HG02678 (cell line): ENCODE measurements at regions not wholly inside any gene's neighbourhood (a gene's known extent, or its start where the extent isn't known, plus 50 kb on each side); places are given as distances from the start of the nearest gene placed in this dataset.
"Not testable (repeated sequence)": the region's sequence is repeated elsewhere in the genome, so short reads cannot be mapped to it uniquely, and the experiment has no call there.

Experiments
- ATAC-seq: cut with Tn5 transposase; IDR thresholded peaks from one replicate; pipeline ENCODE4 v1.9.1; 2021; ENCODE audit warnings: mild to moderate bottlenecking, moderate library complexity; ENCODE audit not compliant: unreplicated experiment

- not testable (repeated sequence) for ATAC-seq
Measured at GRCh38 chr16:16613212-16613611, 234.3 kb downstream of the NPIPA7 start.

- not testable (repeated sequence) for ATAC-seq
Measured at GRCh38 chr16:16614484-16614883, 235.5 kb downstream of the NPIPA7 start.

GRCh38 chr16:16618963-16619465 is 240.1 kb downstream of the NPIPA7 start:
- ATAC-seq, result not testable (repeated sequence)

GRCh38 chr16:16624367-16624766 is 245.4 kb downstream of the NPIPA7 start:
- not testable (repeated sequence) for ATAC-seq

DNA sequence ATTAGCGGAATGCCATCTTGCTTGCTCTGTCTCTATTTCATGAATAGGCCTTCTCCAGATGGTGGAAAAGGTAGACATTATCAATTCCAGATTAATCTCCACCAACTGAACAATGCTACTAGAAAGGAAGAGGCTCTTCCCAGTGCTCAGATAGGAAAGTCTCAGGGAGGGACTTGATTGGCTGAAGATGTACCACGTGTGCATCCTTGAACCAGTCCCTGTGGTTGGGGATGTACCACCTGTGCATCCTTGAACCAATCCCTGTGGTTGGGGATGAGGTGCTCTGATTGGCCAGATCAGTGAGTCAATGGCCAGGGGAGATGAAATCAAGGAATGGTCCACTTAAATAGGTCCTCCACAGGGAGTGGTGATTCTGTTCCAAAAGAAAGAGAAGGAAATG is 246.2 kb downstream of the NPIPA7 start:
- ATAC-seq, result not testable (repeated sequence)

- not testable (repeated sequence) for ATAC-seq
Measured at GRCh38 chr16:16627865-16628264, 248.9 kb downstream of the NPIPA7 start.

- ATAC-seq, result not testable (repeated sequence)
Measured at GRCh38 chr16:16638231-16638630, 259.3 kb downstream of the NPIPA7 start.

DNA sequence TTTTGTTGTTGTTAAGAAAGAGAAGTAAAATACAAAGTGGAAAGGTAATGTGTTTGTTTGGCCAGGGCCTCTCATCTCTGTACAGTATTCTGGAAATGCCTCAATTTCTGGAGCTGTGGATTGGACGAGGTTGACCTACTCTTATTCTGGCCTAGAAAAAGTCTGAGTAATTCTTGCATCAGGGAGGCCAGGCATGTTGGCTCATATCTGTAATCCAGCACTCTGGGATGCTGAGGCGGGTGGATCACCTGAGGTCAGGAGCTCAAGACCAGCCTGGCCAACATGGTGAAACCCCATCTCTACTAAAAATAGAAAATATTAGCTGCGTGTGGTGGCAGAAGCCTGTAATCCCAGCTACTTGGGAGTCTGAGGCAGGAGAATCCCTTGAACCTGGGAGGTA is 259.8 kb downstream of the NPIPA7 start:
- ATAC-seq, result not testable (repeated sequence)

DNA sequence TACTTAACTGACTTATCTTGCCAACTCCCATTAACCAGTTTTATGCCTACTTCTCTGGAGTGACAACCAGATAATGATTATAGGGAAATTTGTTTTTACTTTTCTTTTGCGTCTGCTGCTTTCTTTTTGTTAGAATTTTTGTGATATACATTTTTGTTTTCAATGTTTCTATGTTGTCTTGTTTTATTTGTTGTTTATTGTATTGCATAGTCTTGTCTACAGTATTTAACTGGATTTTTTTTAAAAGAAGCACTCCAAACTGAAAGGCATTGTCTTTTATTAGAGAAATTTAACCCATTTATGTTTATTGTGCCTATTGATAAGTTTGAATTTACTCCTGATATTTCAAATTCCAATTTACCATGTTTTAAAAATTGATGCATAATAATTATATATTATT is 264.9 kb downstream of the NPIPA7 start:
- ATAC-seq, result not testable (repeated sequence)

GRCh38 chr16:16648002-16648401 is 269.1 kb downstream of the NPIPA7 start:
- ATAC-seq, result not testable (repeated sequence)

DNA sequence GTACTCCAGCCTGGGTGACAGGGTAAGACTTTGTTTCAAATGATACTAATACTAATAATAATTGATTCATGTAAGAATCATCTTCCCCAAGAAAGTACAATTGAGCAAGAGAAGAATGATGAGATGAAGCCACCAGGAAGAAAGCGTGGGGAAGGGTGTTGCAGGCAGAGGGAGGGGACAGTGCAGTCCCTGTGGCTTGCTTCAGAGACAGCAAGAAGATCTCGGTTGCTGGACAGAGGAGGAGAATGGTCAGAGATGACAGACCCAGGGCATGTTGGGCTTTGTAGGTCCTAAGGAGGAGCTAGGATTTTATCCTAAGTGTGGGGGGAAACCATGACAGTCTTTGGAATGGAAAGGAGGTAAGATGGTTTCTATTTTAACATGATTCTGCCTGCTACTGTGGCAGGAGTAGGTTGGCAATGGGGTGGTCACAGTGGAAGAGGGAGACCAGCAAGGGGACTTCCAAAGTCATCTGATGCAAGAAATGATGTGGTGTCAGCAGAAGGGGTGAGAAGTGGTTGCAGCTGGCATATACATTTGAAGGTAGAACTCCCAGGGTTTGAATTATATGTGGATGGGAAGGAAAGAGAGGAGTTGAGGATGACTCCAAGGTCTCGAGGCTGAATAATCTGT is 293.4 kb downstream of the NPIPA7 start:
- ATAC-seq, result not testable (repeated sequence)

DNA sequence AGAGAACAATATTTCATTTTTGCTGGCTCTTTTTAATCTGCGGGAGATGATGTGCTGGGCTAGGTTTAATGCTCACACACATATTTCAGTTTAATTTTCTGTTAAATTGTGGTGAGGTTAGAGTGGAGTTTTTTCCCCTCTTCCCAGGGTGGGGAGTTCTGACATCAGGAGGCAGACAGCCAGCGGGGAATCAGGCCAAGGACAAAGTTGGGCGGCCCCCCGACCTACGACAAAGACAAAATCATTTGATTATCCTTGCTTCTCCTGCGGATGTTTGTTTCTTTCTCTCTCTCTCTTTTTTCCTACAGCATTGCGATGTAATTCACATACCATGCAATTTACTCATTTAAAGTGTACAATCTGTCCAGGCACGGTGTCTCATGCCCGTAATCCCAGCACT is 295.9 kb downstream of the NPIPA7 start:
- not testable (repeated sequence) for ATAC-seq

- ATAC-seq, result not testable (repeated sequence)
Measured at GRCh38 chr16:16721849-16722248, 342.9 kb downstream of the NPIPA7 start.

DNA sequence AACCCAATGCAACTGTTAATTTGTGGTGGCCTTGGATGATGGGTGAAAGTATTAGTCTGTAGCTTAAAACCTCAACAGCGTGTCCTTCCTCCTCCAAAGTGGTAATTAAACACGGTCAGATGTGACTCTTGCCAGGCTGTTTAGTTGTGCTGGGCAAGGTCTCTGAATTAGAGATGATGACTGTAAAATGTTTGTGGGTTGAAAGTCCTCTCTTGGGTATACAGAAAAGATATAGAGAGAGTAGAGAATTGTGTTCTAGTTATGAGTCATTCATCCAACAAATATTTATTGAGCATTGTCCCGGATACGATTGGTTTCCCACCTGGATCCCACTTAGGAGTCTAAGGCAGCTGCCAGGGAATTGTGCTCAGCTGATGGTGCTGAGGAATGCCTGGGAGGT is 343.7 kb downstream of the NPIPA7 start:
- not testable (repeated sequence) for ATAC-seq

DNA sequence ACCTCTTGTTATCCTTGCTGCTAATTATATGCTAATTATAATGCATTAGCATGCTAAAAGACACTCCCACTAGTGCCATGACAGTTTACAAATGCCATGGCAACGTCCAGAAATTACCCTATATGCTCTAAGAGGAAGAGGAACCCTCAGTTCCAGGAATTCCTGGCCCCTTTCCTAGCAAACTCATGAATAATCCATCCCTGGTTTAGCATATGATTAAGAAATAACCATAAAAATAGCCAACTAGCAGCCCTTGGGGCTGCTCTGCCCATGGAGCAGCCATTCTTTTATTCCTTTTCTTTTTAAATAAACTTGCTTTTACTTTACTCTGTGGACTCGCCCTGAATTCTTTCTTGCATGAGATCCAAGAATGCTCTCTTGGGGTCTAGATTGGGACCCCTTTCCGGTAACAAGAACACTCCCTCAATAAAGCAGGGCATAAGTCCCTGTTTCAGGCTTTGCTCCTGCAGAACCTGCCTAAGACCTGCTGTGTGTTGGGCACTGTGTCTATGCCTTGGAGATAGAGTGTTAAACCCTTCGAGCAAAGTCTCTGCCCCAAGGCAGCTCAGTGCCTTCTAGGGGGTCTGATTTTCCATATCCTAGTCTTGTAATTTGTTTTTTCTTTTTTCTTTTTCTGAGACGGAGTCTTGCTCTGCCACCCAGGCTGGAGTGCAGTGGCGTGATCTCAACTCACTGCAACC is 345.0 kb downstream of the NPIPA7 start:
- not testable (repeated sequence) for ATAC-seq

DNA sequence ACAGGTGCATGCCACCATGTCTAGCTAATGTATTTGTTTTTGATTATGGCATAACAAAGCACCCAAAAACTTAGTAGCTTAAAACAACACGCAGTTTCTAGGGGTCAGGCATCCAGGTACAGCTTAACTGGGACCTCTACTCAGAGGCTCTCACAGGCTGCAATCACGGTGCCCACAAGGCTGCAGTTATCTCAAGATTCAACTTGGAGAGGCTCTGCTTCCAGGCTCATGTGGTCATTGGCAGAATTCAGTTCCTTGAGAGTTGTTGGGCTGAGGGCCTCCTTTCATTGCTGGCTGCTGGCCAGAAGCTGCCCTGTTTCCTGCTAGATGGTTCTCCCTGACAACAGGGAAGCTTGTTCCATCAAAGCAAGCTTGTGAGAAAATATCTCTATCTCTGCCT is 348.1 kb downstream of the NPIPA7 start:
- not testable (repeated sequence) for ATAC-seq

DNA sequence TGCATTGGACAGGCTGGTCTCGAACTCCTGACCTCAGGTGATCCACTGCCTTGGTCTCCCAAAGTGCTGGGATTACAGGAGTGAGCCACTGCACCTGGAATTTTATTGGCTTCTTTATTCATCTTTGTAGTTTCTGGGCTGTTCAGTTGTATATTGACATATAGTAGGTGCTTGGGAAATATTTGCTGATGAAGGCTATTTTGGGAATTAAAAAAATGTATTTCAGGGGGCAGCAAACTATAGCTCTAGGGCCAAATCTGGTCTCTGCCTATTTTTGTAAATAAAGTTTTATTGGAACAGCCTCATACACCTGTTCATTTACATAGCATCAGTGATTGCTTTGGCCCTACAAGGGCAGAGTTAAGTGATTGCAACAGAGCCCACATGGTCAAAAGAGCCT is 363.6 kb downstream of the NPIPA7 start:
- ATAC-seq, result not testable (repeated sequence)

DNA sequence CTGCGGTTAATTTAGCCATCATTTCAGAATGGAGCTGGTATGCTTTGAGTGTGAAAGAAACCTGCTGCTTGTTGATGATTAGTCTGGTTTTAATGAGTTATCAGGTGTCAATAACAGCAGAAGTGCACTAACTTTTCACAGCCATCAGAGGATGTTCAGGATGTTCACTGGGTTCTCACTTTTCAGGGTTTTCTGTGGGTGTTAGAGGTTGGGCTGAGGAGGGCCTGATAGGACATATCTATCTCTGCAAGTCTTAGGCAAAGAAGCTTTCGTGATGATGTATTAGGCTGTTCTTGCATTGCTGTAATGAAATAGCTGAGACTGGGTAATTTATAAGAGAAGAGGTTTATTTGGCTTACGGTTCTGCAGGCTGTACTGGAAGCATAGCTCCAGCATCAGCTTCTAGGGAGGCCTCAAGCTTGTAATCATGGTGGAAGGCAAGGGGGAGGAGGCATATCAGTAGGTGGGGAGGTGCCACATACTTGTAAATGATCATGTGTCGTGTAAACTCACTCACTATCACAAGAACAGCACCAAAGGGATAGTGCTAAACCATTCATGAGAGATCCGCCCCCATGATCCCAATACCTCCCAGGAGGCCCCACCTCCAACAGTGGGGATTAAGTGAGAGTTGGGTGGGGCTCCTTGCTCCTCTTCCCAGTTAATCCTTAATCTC is 376.2 kb downstream of the NPIPA7 start:
- ATAC-seq, result not testable (repeated sequence)

DNA sequence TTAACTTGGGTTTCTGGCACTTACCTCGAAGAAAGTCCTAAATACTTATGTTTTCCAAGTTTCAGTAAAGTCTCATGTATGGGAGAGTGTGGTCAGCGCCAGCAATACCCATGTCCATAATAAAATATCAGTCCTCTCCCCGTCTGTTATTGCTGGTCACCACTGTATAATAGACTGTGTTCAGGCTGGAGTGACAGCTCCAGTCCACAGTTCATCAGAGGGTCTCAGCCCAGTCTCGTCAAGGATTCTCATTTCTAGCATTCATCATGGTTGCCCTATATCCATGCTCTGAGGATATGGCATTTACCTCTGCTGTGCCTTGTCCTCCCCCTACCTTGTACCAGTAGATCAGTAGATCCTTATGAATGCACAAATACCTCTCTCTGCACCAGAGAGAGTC is 384.5 kb downstream of the NPIPA7 start:
- no peak for ATAC-seq

GRCh38 chr16:16770717-16771116 is 391.8 kb downstream of the NPIPA7 start:
- ATAC-seq, result not testable (repeated sequence)

DNA sequence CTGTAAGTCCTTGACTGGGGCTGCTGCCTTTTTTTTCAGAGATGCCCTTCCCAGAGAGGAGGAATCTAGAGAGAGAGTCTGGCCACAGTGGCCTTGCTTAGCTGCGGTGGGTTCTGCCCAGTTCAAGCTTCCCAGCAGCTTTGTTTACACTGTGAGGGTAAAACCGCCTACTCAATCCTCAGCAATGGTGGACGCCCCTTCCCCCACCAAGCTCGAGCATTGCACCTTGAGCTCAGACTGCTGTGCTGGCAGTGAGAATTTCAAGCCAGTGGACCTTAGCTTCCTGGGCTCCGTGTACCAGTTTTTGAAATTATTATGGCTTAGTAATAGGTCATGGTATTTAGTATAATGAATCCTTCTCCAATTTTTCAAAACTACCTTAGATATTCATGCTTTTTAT is 395.4 kb downstream of the NPIPA7 start:
- ATAC-seq, result no peak

DNA sequence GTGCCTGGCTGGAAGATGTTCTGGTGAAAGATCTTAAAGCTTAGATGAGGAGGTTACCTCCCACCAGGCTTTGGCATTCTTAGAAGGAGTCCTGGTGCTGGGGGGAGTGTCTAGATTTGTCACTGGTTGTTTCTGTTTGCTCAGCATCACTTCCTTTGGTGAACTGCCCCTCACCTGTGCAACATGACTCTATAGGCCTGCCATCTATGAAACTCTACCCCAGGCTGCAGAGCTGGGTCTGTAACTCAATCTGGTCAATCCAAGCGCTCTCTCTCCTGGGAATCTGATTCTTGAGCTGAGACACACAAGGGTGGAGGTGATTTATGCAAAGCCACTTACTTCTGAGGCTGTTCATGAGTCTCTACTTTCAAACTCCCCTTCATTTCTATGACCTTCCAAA is 399.4 kb downstream of the NPIPA7 start:
- ATAC-seq, result no peak
